Stimulated activated CD4-positive, alpha-beta T cell treated with anti-CD3 and anti-CD28 coated beads, Interleukin-4, amount 100 ng/mL, for 48 hours (primary cell): ENCODE measurements at regions not wholly inside any gene's neighbourhood (a gene's known extent, or its start where the extent isn't known, plus 50 kb on each side); places are given as distances from the start of the nearest gene placed in this dataset.

Source experiments
- DNase-seq, 2 donors: peaks; one replicate each; pipeline ENCODE4 v3.0.0-alpha.2; 2020; ENCODE audit warnings: low read depth in 2 of 2

DNA sequence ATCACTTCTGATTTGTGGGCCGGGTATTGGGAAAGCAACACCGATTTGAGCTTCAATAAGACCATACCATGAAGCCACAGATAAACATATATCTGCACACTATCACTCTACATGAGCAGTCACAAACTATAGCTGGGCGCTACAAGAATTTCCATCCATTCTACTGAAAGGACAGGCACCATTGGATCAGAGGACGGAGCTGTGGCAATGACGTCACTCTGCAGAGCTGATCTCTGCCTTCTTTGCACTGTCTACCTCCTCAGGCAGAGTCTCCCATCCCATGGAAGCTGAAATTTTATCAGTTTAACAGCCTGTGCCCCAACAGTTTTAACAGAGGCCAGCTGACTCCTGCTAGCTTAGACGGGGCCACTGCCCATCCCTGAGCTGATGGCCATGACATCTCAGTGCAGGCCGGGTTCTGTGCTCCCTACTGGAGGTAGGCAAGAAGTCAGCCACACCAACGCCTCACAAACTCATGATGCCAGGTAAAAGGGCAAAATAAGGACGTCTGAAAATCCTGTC, 389.6 kb upstream of the SALL3 start:
- DNase-seq: no peak

- no peak for DNase-seq
These were observed 384.2 kb upstream of the SALL3 start for GRCh38 chr18:78595453-78595852.

GRCh38 chr18:78595924-78596573, 383.6 kb upstream of the SALL3 start:
- DNase-seq: no peak

- no peak for DNase-seq
These were observed 382.7 kb upstream of the SALL3 start for GRCh38 chr18:78596794-78597345.

DNA sequence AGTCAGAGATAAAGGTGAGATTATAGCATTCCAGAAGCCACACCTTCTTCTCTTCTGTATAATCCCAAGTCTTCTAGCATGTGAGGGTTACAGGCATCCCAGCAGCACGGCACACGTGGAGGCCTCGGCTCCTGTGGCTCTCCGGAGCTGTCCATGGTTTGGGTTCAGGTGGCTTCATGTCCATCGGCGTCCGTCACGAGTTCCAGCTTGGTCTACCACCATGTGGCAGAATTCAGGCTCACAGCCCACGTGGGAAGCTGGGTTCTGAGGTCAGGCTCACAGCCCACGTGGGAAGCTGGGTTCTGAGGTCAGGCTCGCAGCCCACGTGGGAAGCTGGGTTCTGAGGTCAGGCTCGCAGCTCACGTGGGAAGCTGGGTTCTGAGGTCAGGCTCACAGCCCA, 378.3 kb upstream of the SALL3 start:
- DNase-seq: no peak

- DNase-seq: no peak
These were observed 377.7 kb upstream of the SALL3 start for GRCh38 chr18:78601923-78602322.

GRCh38 chr18:78602430-78602829, 377.2 kb upstream of the SALL3 start:
- DNase-seq: no peak

- DNase-seq: no peak
These were observed 376.3 kb upstream of the SALL3 start for GRCh38 chr18:78603102-78603983.

DNA sequence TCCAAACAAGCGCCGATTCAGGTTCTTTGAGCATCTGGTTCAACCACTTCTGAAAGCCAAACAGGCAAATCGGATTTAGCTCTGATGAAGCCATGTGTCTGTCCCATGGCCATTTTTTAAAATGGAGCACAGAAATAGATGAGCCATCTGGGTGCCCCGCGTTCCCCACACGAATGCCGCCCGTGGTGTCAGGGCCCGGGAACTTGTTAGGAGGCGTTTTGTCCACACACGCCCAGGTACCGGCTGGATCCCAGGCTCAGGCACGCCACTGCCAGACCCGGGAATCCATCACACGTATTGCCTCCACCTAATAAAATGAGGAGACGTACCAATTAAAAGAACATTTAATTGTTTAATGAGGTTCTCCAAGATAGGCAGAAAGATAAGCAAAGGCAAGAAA, 374.4 kb upstream of the SALL3 start:
- DNase-seq: no peak

DNA sequence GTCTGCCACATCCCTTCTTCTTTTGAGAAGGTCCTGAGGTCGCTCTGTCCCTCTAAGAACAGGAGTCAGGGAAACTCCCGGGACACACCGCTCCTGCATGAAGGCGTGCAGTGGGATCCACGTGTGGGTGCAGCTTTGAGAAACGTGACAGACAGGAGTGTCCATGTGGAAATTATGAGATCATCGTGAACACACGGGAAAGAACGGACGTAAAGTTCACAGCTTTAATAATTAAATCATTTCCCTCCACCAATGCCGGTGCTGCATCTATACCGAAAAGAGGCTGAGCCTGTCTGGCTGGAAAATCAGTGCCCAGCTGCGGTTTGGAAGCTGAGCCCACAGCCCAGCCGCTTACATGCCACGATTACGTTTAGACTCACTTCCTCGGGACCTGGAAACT, 372.4 kb upstream of the SALL3 start:
- no peak for DNase-seq

GRCh38 chr18:78607784-78608183, 371.8 kb upstream of the SALL3 start:
- DNase-seq: no peak

- no peak for DNase-seq
These were observed 369.4 kb upstream of the SALL3 start for GRCh38 chr18:78610179-78610578.

DNA sequence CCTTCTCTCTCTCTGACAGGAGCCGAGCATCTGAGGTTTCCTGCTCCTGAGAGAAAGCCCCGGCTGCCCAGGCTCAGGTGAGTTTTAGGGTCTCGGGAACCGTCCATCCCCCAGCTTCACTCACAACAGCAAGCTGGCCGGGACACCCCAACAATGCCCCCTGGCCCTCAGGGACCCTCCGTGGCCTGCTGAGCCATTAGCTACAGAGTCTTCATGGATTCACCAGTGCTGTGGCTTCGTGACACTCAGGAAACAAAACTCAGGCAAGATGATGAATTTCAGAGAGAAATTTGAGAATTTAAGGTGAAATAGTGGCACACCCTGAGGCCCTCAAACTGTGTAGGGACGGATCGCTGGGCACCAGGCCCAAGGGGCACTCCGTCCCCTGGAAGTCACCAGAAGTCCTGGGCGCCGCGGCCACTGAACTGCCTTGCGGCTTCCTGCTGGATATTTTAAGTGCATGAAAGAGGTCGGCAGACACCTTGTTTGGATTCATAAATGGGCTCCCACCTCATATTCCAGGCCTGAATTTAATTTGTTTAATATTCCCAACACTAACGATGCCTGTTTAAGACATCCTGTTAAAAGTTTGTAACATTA, 368.3 kb upstream of the SALL3 start:
- no peak for DNase-seq

DNA sequence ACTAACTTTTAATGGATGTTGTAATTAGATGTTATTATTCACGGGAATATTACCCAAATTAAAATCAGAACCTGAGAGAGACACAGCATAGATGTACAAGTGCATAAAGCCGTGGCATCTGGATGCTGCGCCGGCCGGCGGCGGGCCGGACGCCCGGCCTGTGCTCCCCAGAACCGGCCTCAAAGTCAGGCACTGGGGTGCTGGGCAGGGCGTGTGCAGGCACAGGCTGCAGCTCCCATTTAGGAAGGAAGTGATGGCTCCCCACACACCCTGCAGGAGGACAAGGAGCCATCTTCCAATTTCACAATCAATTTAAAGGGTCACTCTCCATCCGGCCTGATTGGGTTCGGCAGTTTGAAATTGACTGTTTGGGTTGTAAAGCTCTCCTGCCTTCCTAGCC, 367.7 kb upstream of the SALL3 start:
- DNase-seq: no peak

DNA sequence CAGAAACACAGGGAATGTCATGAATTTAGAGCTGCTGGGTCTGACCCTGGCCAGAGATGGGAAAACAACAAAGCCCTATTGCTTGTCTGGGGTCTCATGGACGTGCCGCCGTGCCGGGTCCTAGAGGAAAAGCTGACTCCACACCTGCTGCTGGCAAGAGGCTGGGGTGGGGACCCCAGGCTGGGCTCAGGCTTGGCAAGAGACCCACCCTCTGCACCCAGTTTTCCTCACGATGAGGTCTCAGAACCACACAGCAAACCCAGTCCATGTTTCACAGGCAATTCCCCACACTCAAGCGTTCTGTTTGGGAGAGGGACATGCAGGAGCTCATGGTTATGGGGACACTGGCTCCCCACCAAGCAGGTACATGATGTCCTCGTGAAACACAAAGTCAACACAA, 367.3 kb upstream of the SALL3 start:
- DNase-seq: no peak

DNA sequence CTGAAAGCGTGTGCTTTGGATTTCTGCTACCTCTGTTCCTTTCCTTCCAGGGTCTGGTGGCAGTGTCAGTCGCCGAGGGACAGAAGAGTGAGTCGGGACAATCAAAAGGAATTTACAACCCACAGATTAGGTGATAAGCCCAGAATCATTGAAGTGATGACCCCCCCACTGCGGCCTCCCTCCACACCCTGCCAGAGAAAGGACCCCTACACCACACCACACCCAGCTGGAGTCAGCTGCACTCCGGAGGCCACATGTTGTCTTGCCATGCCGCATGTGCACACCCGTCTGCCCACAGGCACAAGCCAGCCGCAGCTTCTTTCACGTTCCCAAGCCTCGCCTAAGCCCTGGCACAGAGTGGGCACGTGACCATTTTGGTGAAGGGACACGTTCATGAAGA, 366.8 kb upstream of the SALL3 start:
- DNase-seq: no peak

DNA sequence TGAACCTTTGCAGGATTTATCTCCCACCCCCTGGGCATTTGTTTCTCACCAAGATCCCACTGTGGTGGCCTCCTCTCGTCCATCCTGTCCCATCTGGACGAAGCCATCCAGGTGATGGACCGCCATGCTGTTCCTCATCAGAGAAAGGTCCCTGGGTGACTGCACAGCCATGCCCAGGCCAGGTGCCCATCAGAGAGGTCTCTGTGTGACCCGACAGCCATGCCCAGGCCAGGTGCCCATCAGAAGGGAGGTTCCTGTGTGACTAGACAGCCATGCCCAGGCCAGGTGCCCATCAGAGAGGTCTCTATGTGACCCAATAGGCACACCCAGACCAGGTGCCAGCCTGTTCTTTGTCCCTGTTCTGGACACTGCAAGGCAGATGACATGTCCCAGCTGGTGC, 360.9 kb upstream of the SALL3 start:
- no peak for DNase-seq

GRCh38 chr18:78619854-78620253, 359.8 kb upstream of the SALL3 start:
- DNase-seq: no peak

GRCh38 chr18:78620326-78620725, 359.3 kb upstream of the SALL3 start:
- no peak for DNase-seq

- DNase-seq: no peak
These were observed 358.4 kb upstream of the SALL3 start for GRCh38 chr18:78621141-78621755.

GRCh38 chr18:78622251-78622906, 357.2 kb upstream of the SALL3 start:
- no peak for DNase-seq
